ENCODE measurements at regions not wholly inside any gene's neighbourhood (a gene's known extent, or its start where the extent isn't known, plus 50 kb on each side); places are given as distances from the start of the nearest gene placed in this dataset.

GRCh38 chr1:166272851-166273250, 106.0 kb upstream of the FAM78B start:
- no peak overlapping the region for H3K27ac Mint-ChIP-seq
- no peaks in the 10 kb centered on the region for H3K4me1 Mint-ChIP-seq (ENCODE audit: low read depth)
- peaks cover 14% of the 10 kb centered on the region for H3K9me3 Mint-ChIP-seq
- no peak for DNase-seq
- ChIA-PET CTCF (no interaction called here), POLR2A (no interaction called here)
- intact Hi-C loops (cut with micrococcal nuclease), result no loop called here
- no peak for ATAC-seq
- no peak for TF ChIP-seq CTCF (IDR thresholded peaks at IDR 0.05)
- no peak overlapping the region for H3K4me3 Mint-ChIP-seq
- no peaks in the 10 kb centered on the region for H3K36me3 Mint-ChIP-seq (ENCODE audit: low read depth)
- no peaks in the 10 kb centered on the region for H3K27me3 Mint-ChIP-seq

- CTCF ChIA-PET, result no interaction called here
- Mint-ChIP-seq H3K36me3 (ENCODE audit: low read depth) (no peaks in the 10 kb centered on the region), H3K27me3 (no peaks in the 10 kb centered on the region), H3K9me3 (peaks cover 14% of the 10 kb centered on the region), H3K27ac (no peak overlapping the region), H3K4me3 (no peak overlapping the region), H3K4me1 (ENCODE audit: low read depth) (no peaks in the 10 kb centered on the region)
- no peak for DNase-seq
- POLR2A ChIA-PET, result no interaction called here
- ATAC-seq, result no peak
- TF ChIP-seq CTCF (IDR thresholded peaks at IDR 0.05), result no peak
- intact Hi-C loops (cut with micrococcal nuclease), result no loop called here
Measured at GRCh38 chr1:166273618-166274017, 106.8 kb upstream of the FAM78B start.

GRCh38 chr1:166282391-166283137, 115.8 kb upstream of the FAM78B start:
- POLR2A ChIA-PET, result interaction anchor here (0.6 kb wide), 1 partner anchor 282 kb away, joined by 3 read pairs; no protein-coding TSS in a partner anchor
- no peak for ATAC-seq

GRCh38 chr1:166283190-166283589, 116.4 kb upstream of the FAM78B start:
- Mint-ChIP-seq H3K4me3 (no peak overlapping the region), H3K36me3 (ENCODE audit: low read depth) (no peaks in the 10 kb centered on the region), H3K4me1 (ENCODE audit: low read depth) (no peaks in the 10 kb centered on the region), H3K9me3 (no peaks in the 10 kb centered on the region), H3K27me3 (peaks cover 3% of the 10 kb centered on the region), H3K27ac (no peak overlapping the region)
- TF ChIP-seq CTCF (IDR thresholded peaks at IDR 0.05), result no peak
- POLR2A ChIA-PET, result no interaction called here
- CTCF ChIA-PET, result no interaction called here
- no peak for DNase-seq
- intact Hi-C loops (cut with micrococcal nuclease), result no loop called here
- no peak for ATAC-seq

More at GRCh38 chr1:166282391-166283137, 115.8 kb upstream of the FAM78B start:
- Mint-ChIP-seq H3K9me3 (no peaks in the 10 kb centered on the region), H3K36me3 (ENCODE audit: low read depth) (no peaks in the 10 kb centered on the region), H3K27ac (no peak overlapping the region), H3K27me3 (peaks cover 3% of the 10 kb centered on the region), H3K4me3 (no peak overlapping the region), H3K4me1 (ENCODE audit: low read depth) (no peaks in the 10 kb centered on the region)
- DNase-seq, result no peak
- TF ChIP-seq CTCF (IDR thresholded peaks at IDR 0.05), result no peak
- CTCF ChIA-PET, result no interaction called here
- intact Hi-C loops (cut with micrococcal nuclease), result no loop called here

GRCh38 chr1:166283600-166283999, 116.8 kb upstream of the FAM78B start:
- no peak for DNase-seq
- Mint-ChIP-seq H3K4me3 (no peak overlapping the region), H3K27me3 (peaks cover 3% of the 10 kb centered on the region), H3K27ac (no peak overlapping the region), H3K36me3 (ENCODE audit: low read depth) (no peaks in the 10 kb centered on the region), H3K9me3 (no peaks in the 10 kb centered on the region), H3K4me1 (ENCODE audit: low read depth) (no peaks in the 10 kb centered on the region)
- CTCF ChIA-PET, result no interaction called here
- ATAC-seq, result no peak
- TF ChIP-seq CTCF (IDR thresholded peaks at IDR 0.05), result no peak
- intact Hi-C loops (cut with micrococcal nuclease), result no loop called here
- POLR2A ChIA-PET, result no interaction called here
